NCI-H345 treated with DMSO at 0.1 percent for 48 hours (cell line): ENCODE measurements at regions not wholly inside any gene's neighbourhood (a gene's known extent, or its start where the extent isn't known, plus 50 kb on each side); places are given as distances from the start of the nearest gene placed in this dataset.
"Not testable (repeated sequence)": the region's sequence is repeated elsewhere in the genome, so short reads cannot be mapped to it uniquely, and the experiment has no call there.

Experiments
- DNase-seq: peaks from one replicate; lab custom pipeline; 2025; ENCODE audit not compliant: unreplicated experiment; lab: John Stamatoyannopoulos, UW

DNA sequence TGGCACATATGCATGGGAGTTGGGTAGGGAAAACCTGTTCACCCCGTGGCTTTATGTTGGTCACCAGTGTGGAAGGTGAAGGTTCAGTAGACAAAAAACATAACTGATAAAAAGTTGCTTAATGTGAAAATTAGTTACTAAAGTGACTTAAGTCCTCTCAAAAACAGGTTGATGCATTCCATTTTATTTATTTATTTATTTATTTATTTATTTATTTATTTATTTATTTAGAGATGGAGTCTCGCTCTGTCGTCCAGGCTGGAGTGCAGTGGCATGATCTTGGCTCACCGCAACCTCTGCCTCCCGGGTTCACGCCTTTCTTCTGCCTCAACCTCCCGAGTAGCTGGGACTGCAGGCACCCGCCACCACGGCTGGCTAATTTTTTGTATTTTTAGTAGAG is 541.0 kb downstream of the DCDC2C start:
- DNase-seq, result not testable (repeated sequence)

GRCh38 chr2:4246364-4247131 is 543.2 kb downstream of the DCDC2C start:
- DNase-seq, result peak; percentile 80

DNA sequence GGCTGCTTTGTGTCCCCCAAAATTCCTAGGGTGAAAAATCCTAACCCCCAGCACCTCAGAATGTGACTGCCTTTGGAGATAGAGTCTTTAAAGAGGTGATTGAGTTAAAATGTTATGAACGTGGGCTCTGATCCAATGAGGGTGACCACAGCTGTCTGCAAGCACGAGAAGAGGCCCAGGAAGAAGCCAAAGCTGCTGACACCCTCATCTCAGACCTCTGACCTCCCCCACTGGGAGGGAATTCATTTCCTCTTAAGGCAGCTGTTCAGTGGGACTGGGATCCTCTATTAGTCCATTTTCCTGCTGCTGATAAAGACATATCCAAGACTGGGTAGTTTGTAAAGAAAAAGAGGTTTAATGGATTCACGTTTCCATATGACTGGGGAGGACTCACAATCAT is 544.4 kb downstream of the DCDC2C start:
- no peak for DNase-seq

DNA sequence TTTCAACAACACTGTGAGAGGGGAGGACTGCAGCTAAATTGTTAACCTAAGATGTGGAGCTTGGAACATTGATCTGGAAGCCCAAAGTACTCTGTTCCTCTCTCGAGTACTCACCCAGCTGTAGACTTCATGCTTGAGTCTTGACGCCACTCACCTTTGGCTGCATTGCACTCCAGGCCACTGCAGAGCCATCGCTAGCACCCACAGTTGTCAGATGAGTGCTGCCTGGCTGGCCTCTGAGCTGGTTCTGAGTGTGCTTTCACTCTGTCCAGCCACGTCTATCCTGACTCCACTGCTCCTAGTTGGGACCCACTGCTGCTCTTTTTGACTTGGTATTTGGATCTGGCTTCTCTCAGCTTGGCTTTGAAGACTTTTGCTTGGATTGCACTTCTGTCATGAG is 552.1 kb downstream of the DCDC2C start:
- DNase-seq, result no peak

DNA sequence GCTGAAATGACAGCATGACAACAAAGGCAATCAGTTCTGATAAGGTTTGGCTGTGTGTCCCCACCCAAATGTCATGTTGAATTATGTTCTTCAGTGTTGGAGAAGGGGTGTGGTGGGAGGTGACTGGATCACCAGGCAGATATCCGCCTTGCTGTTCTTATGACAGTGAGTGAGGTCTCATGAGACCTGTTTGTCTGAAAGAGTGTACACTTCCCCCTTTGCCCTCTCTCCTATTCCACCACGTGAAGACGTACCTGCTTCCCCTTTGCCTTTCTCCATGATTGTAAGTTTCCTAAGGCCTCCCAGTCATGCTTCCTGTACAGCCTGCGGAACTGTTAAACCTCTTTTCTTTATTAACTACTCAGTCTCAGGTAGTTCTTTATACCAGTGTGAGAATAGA is 553.0 kb downstream of the DCDC2C start:
- no peak for DNase-seq

GRCh38 chr2:4258563-4258962 is 555.2 kb downstream of the DCDC2C start:
- no peak for DNase-seq

GRCh38 chr2:4265936-4266335 is 562.6 kb downstream of the DCDC2C start:
- DNase-seq, result no peak

GRCh38 chr2:4269885-4270284 is 566.5 kb downstream of the DCDC2C start:
- DNase-seq, result no peak

DNA sequence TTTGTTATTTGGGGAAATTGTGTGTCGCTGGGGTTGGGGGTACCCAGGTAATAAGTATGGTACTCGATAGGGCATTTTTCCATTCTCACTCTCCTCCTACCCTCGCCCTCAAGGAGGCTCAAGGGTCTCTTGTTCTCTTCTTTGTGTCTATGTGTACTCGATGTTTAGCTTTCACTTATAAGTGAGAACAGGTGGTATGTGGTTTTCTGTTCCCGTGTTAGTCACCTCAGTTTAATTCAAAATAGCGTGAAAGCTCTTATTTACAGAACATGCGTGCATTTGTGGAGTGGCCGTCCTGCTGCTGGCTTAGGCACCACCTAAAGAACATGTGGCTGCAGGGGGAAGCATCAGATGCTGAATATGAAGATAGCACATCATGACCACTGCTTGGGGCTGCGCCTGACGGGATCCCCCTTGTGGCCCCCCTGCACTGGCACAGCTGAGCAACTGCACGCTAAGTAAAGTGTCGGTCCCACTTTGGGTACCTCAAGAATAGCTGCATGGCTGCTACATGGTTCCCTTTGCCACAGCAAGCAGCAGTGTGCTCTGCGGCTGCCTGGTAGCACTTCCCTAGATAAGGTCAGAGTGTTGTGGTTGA is 569.0 kb downstream of the DCDC2C start:
- peak; percentile 99 for DNase-seq

GRCh38 chr2:4278392-4278791 is 575.0 kb downstream of the DCDC2C start:
- DNase-seq, result no peak

DNA sequence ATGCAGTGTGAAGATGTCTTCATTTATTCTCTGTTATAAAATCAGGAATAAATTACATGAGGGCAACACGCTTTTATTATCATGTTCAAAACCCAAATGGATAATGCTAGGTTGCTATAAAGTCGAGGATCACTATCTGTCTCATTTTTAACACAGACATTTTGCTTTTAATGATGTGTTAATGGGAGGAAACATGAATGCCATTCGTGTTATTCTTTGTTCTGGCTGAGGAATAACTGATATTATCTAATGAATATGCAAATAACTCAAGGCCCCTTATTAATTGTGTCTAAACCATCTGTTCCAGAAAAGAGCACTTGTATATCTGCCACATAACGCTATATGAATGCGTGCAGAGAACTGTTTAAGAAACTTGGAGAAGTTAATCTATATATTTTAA is 576.1 kb downstream of the DCDC2C start:
- no peak for DNase-seq

DNA sequence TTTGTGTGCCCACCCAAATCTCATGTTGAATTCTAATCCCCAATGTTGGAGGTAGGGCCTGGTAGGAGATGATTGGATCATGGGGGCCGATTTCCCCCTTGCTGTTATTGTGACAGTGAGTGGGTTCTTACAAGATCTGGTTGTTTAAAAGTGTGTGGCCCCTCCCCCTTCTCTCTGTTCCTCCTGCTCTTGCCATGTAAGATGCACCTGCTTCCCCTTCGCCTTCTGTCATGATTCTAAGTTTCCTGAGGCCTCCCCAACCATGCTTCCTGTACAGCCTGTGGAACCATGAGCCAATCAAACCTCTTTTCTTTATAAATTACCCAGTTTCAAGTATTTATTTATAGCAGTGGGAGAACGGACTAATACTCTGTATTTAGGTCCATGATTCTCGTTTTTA is 588.1 kb downstream of the DCDC2C start:
- DNase-seq, result no peak

- no peak for DNase-seq
These were observed 592.3 kb downstream of the DCDC2C start for GRCh38 chr2:4295680-4296079.

GRCh38 chr2:4300616-4301015 is 597.2 kb downstream of the DCDC2C start:
- DNase-seq, result no peak

GRCh38 chr2:4324531-4324930 is 621.2 kb downstream of the DCDC2C start:
- DNase-seq, result no peak

- DNase-seq, result no peak
These were observed 633.5 kb downstream of the DCDC2C start for GRCh38 chr2:4336864-4337263.

GRCh38 chr2:4338345-4338744 is 635.0 kb downstream of the DCDC2C start:
- DNase-seq, result no peak

GRCh38 chr2:4340536-4340935 is 637.2 kb downstream of the DCDC2C start:
- DNase-seq, result no peak

DNA sequence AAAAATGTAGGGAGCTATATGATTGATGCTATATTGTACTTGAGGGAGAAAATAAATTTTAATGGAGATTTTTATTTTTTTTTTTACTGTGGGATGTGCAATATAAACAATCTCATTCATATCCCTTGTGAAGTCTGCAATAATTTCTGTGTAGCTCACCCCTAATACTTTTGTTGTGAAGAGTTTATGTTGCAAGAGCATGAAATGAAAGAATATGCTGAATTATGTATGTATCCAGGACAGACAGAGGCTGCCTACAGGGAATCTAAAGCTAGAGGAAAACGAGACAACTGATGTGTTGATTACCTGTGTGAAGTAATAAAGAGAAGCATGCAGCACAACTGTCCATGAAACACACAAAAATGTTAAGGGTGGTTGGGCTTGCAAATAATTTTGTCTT is 643.3 kb downstream of the DCDC2C start:
- no peak for DNase-seq

DNA sequence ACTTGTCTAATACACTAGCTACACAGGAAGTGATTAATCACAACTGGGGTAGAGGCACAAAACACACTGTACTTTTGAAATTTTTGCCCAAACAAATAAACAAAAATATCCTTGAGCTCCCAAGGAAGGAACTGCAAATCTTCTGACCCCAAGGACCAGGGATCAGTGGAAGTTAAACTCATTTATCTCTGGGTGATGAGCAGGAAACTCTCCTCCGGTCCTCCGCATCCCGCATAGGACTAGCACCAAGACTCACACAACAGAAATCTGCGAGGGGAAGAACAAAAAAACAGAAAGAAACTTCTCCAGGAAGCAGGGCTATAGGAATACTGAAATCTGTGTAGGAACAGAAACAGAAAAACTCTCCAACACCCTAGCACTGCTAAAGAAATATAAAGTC is 650.3 kb downstream of the DCDC2C start:
- DNase-seq, result no peak

DNA sequence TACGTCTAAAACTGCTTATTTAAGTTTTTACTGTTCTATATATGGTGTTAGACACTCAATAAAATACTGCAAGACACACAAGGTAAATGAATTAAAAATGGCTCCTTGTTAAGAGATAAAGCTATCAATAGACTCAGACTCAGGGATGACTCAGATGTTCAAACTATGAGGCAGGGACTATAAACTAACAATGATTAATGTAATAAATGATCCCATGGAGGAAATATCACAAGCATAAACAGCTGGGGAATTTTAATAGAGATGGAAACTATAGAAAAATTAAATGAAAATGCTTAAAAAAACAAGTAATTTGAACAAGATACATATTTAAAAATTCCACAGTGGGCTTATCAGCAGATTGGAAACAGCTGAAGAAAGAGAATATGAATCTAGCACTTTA is 650.8 kb downstream of the DCDC2C start:
- no peak for DNase-seq

GRCh38 chr2:4354678-4355077 is 651.3 kb downstream of the DCDC2C start:
- DNase-seq, result no peak

DNA sequence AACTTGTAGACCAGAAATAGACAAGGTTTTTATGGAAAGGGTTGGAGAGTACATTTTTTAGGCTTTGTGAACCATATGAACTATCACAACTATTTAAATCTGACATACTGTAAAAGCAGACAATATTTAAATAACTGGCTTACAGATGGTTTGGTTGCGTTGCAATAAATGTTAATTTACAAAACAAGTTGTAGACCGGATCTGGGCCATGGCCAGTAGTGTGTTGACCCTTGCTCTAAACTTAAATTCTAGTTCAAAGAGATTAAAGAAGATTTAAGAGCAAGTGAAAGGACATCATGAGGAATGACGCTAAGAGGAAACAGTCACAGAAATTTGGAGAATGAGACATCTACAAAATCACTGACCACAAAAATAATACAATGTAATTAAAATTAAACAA is 652.7 kb downstream of the DCDC2C start:
- DNase-seq, result no peak
